ENCODE measurements at regions not wholly inside any gene's neighbourhood (a gene's known extent, or its start where the extent isn't known, plus 50 kb on each side); places are given as distances from the start of the nearest gene placed in this dataset.

DNA sequence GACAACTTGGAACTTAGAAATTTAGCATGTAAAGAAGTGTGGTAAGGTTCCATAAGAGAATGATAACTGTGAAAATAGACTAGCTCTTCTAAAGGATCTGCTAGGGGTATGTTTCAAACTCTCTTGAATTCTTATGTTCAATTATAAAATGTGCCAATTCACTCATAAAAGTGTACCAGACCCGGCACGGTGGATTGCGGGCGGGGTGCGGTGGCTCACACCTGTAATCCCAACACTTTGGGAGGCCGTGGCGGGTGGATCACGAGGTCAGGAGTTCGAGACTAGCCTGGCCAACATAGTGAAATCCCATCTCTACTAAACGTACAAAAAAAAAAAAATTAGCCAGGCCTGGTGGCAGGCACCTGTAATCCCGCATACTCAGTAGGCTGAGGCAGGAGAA, 105.4 kb upstream of the CAV2 start:
- Histone ChIP-seq H3K36me3 (ENCODE audit: control insufficient read depth in 3 of 3, insufficient read depth in 3 of 3, low read length in 3 of 3) (no peaks in the 10 kb centered on the region), H3K27ac (ENCODE audit: low read depth, low read length) (peak overlapping the region; percentile 29)

DNA sequence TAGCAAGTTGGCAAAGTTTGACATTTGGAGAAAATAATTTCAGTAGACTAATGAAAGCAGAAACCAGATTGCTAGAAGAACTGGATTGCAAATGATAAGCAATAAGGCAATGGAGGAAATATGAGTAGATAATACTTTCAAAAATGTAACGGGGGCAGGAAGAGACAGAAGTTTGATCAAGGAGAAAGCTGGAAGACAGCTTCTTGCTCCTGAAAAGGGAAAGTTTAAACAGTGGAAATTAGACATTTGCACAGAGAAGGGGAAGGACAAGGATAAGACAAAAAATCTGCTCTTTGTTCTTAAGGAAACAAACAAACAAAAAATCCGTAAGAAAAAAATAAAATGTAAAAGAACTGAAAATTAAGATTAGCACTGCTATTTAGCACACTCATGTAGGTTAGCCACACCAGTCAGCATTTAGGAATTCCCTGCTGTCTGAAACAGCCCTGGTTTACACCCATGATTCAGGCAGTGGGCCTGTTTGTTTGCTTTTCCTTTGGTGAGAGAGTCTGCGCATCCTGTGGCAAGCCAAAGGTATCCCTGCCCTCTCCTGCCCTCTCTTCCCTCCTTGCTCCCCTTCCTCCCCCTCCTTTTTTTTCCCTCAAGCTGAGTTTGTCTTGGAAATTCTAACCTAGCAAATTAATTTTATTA, 104.3 kb upstream of the CAV2 start:
- H3K36me3 ChIP-seq (ENCODE audit: control insufficient read depth in 3 of 3, insufficient read depth in 3 of 3, low read length in 3 of 3) = no peaks in the 10 kb centered on the region
- peaks cover 0 to 5% (median 4%) of the 10 kb centered on the region in 3 donors for H3K4me1 ChIP-seq (ENCODE audit: control insufficient read depth in 3 of 3, insufficient read depth in 3 of 3, low read length in 3 of 3)
- no peak overlapping the region for H3K9ac ChIP-seq (ENCODE audit: low read depth in 1 of 3, low read length in 3 of 3)
- H3K4me3 ChIP-seq (ENCODE audit: low read length in 3 of 3) = no peak overlapping the region
- H3K27me3 ChIP-seq (ENCODE audit: control insufficient read depth in 3 of 3, insufficient read depth in 3 of 3, low read length in 3 of 3) = no peaks in the 10 kb centered on the region
- no peak overlapping the region for H3K27ac ChIP-seq (ENCODE audit: low read depth, low read length)
- H3K9me3 ChIP-seq (ENCODE audit: control insufficient read depth in 3 of 3, low read length in 3 of 3) = no peaks in the 10 kb centered on the region

More for the DNA sequence above, 105.4 kb upstream of the CAV2 start:
- Histone ChIP-seq H3K4me3 (ENCODE audit: low read length in 3 of 3) (no peak overlapping the region), H3K4me1 (ENCODE audit: control insufficient read depth in 3 of 3, insufficient read depth in 3 of 3, low read length in 3 of 3) (peaks cover 0 to 5% (median 4%) of the 10 kb centered on the region in 3 donors), H3K27me3 (ENCODE audit: control insufficient read depth in 3 of 3, insufficient read depth in 3 of 3, low read length in 3 of 3) (no peaks in the 10 kb centered on the region), H3K9ac (ENCODE audit: low read depth in 1 of 3, low read length in 3 of 3) (no peak overlapping the region), H3K9me3 (ENCODE audit: control insufficient read depth in 3 of 3, low read length in 3 of 3) (no peaks in the 10 kb centered on the region)

DNA sequence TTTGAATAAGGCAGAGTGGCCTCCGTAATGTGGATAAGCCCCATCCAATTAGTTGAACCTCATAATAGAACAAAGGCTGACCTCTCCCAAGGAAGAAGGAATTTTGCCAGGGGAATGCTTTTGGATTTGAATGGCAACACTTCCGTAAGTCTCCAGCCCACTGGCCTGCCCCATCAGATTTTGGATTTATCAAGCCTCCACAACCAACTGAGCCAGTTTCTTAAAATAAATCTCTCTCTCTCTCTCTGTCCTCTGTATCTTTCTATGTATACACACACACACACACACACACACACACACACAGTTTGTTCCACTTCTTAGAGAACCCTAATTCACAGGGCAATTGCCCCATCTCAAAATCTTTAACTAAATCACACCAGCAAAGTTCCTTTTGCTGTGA, 100.9 kb upstream of the CAV2 start:
- Histone ChIP-seq H3K9ac (ENCODE audit: low read depth in 1 of 3, low read length in 3 of 3) (no peak overlapping the region), H3K36me3 (ENCODE audit: control insufficient read depth in 3 of 3, insufficient read depth in 3 of 3, low read length in 3 of 3) (no peaks in the 10 kb centered on the region), H3K4me1 (ENCODE audit: control insufficient read depth in 3 of 3, insufficient read depth in 3 of 3, low read length in 3 of 3) (peaks cover 0 to 10% (median 7%) of the 10 kb centered on the region in 3 donors), H3K9me3 (ENCODE audit: control insufficient read depth in 3 of 3, low read length in 3 of 3) (no peaks in the 10 kb centered on the region), H3K27ac (ENCODE audit: low read depth, low read length) (no peak overlapping the region), H3K27me3 (ENCODE audit: control insufficient read depth in 3 of 3, insufficient read depth in 3 of 3, low read length in 3 of 3) (no peaks in the 10 kb centered on the region), H3K4me3 (ENCODE audit: low read length in 3 of 3) (no peak overlapping the region)

DNA sequence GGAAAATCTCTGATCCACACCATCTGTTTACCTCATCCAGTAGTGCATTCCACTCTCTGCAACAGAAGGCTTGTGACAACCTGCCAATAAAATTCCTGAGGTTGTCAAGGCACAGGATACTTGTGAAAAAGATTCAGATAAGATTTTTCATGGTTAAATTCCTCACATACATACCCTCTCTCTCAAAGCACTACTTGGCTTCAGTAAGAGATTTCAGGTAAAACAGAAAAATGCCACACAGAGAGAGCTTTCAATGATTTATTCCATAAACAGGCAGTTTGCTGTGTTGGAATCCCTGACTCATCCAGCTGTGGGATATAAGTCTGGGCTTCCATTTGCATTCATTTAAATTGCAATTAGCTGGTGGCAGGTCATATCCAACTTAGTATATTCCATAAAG, 99.7 kb upstream of the CAV2 start:
- Histone ChIP-seq H3K36me3 (ENCODE audit: control insufficient read depth in 3 of 3, insufficient read depth in 3 of 3, low read length in 3 of 3) (no peaks in the 10 kb centered on the region), H3K27ac (ENCODE audit: low read depth, low read length) (no peak overlapping the region), H3K9ac (ENCODE audit: low read depth in 1 of 3, low read length in 3 of 3) (no peak overlapping the region), H3K27me3 (ENCODE audit: control insufficient read depth in 3 of 3, insufficient read depth in 3 of 3, low read length in 3 of 3) (no peaks in the 10 kb centered on the region), H3K4me3 (ENCODE audit: low read length in 3 of 3) (no peak overlapping the region), H3K9me3 (ENCODE audit: control insufficient read depth in 3 of 3, low read length in 3 of 3) (no peaks in the 10 kb centered on the region), H3K4me1 (ENCODE audit: control insufficient read depth in 3 of 3, insufficient read depth in 3 of 3, low read length in 3 of 3) (peaks cover 0 to 10% (median 5%) of the 10 kb centered on the region in 3 donors)

DNA sequence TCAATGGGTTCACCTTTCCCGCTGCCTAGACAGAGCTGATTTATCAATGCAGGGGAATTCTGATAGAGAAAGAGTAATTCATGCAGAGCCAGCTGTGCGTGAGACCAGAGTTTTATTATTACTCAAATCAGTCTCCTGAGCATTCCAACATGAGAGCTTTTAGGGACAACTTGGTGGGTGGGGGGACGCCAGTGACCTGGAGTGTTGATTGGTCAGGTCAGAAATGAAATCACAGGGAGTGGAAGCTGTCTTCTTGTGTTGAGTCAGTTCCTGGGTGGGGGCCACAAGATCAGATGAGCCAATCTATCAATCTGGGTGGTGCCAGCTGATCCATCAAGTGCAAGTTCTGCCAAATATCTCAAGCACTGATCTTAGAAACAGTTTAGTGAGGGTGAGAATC, 99.0 kb upstream of the CAV2 start:
- peaks cover 0 to 9% (median 5%) of the 10 kb centered on the region in 3 donors for H3K4me1 ChIP-seq (ENCODE audit: control insufficient read depth in 3 of 3, insufficient read depth in 3 of 3, low read length in 3 of 3)
- H3K27me3 ChIP-seq (ENCODE audit: control insufficient read depth in 3 of 3, insufficient read depth in 3 of 3, low read length in 3 of 3) = no peaks in the 10 kb centered on the region
- H3K4me3 ChIP-seq (ENCODE audit: low read length in 3 of 3) = no peak overlapping the region
- no peak overlapping the region for H3K27ac ChIP-seq (ENCODE audit: low read depth, low read length)
- H3K9me3 ChIP-seq (ENCODE audit: control insufficient read depth in 3 of 3, low read length in 3 of 3) = no peaks in the 10 kb centered on the region
- no peaks in the 10 kb centered on the region for H3K36me3 ChIP-seq (ENCODE audit: control insufficient read depth in 3 of 3, insufficient read depth in 3 of 3, low read length in 3 of 3)
- no peak overlapping the region for H3K9ac ChIP-seq (ENCODE audit: low read depth in 1 of 3, low read length in 3 of 3)

DNA sequence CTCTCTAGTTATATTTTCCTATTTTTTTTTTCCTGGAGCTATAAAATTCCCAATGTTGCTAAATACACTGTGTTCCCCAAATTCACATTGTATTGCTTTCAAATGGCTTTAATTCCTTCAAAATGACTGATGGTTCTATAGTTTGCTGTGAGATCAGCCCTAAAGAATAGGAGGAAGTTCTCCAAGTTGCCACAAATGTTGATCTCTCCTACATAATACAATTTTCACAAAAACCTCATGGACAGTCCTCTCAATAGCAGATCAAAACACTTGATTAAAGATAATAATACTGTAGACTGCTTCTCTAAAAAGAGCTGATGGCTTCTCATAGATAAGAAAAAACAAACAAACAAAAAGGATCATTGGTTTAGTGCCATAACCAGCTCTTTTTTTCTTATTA, 97.8 kb upstream of the CAV2 start:
- peaks cover 0 to 8% (median 5%) of the 10 kb centered on the region in 3 donors for H3K4me1 ChIP-seq (ENCODE audit: control insufficient read depth in 3 of 3, insufficient read depth in 3 of 3, low read length in 3 of 3)
- no peak overlapping the region for H3K9ac ChIP-seq (ENCODE audit: low read depth in 1 of 3, low read length in 3 of 3)
- H3K27me3 ChIP-seq (ENCODE audit: control insufficient read depth in 3 of 3, insufficient read depth in 3 of 3, low read length in 3 of 3) = no peaks in the 10 kb centered on the region
- H3K36me3 ChIP-seq (ENCODE audit: control insufficient read depth in 3 of 3, insufficient read depth in 3 of 3, low read length in 3 of 3) = no peaks in the 10 kb centered on the region
- H3K4me3 ChIP-seq (ENCODE audit: low read length in 3 of 3) = no peak overlapping the region
- H3K9me3 ChIP-seq (ENCODE audit: control insufficient read depth in 3 of 3, low read length in 3 of 3) = no peaks in the 10 kb centered on the region
- no peak overlapping the region for H3K27ac ChIP-seq (ENCODE audit: low read depth, low read length)

DNA sequence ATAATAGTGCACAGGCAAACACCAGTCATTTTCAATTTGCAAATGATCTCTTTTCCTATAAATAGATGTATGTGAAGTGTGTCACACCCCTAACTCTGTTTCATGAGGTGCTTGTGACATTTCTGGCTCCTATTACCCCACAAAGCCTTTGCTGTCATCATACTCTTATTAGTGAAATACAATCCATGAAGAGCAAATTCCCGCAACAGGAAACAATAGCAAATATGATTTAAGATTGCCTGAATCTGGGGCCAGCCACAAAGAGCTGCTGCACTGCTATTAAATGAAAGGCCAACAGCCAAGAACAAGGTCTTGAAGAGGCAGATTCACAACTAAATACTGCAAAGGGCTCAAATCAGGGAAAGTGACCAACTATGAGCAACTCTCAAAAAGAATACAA, 96.3 kb upstream of the CAV2 start:
- no peaks in the 10 kb centered on the region for H3K36me3 ChIP-seq (ENCODE audit: control insufficient read depth in 3 of 3, insufficient read depth in 3 of 3, low read length in 3 of 3)
- no peak overlapping the region for H3K4me3 ChIP-seq (ENCODE audit: low read length in 3 of 3)
- H3K9ac ChIP-seq (ENCODE audit: low read depth in 1 of 3, low read length in 3 of 3) = no peak overlapping the region
- peaks cover 0 to 8% (median 5%) of the 10 kb centered on the region in 3 donors for H3K4me1 ChIP-seq (ENCODE audit: control insufficient read depth in 3 of 3, insufficient read depth in 3 of 3, low read length in 3 of 3)
- H3K27ac ChIP-seq (ENCODE audit: low read depth, low read length) = no peak overlapping the region
- H3K27me3 ChIP-seq (ENCODE audit: control insufficient read depth in 3 of 3, insufficient read depth in 3 of 3, low read length in 3 of 3) = no peaks in the 10 kb centered on the region
- H3K9me3 ChIP-seq (ENCODE audit: control insufficient read depth in 3 of 3, low read length in 3 of 3) = no peaks in the 10 kb centered on the region

DNA sequence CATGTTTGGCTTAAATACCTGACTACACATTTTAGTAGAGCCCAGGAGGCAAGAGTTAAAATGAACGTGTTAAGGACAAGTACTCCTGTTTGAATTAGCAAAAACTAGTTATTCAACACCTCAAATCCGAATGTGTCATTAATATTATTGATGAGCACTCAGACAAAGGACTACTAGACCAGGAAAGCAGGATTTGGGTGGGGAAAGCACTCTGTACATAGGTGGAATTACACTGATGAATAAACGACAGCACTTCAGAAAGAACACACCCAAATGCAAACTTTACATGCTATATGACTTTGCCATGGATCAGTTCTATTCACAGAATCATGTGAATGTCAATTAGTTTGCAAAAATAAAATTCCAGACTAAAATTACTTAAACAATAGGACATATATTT, 95.1 kb upstream of the CAV2 start:
- no peaks in the 10 kb centered on the region for H3K36me3 ChIP-seq (ENCODE audit: control insufficient read depth in 3 of 3, insufficient read depth in 3 of 3, low read length in 3 of 3)
- H3K4me1 ChIP-seq (ENCODE audit: control insufficient read depth in 3 of 3, insufficient read depth in 3 of 3, low read length in 3 of 3) = peaks cover 0 to 8% (median 5%) of the 10 kb centered on the region in 3 donors
- no peak overlapping the region for H3K9ac ChIP-seq (ENCODE audit: low read depth in 1 of 3, low read length in 3 of 3)
- H3K27me3 ChIP-seq (ENCODE audit: control insufficient read depth in 3 of 3, insufficient read depth in 3 of 3, low read length in 3 of 3) = no peaks in the 10 kb centered on the region
- no peak overlapping the region for H3K4me3 ChIP-seq (ENCODE audit: low read length in 3 of 3)
- no peak overlapping the region for H3K27ac ChIP-seq (ENCODE audit: low read depth, low read length)
- H3K9me3 ChIP-seq (ENCODE audit: control insufficient read depth in 3 of 3, low read length in 3 of 3) = no peaks in the 10 kb centered on the region

DNA sequence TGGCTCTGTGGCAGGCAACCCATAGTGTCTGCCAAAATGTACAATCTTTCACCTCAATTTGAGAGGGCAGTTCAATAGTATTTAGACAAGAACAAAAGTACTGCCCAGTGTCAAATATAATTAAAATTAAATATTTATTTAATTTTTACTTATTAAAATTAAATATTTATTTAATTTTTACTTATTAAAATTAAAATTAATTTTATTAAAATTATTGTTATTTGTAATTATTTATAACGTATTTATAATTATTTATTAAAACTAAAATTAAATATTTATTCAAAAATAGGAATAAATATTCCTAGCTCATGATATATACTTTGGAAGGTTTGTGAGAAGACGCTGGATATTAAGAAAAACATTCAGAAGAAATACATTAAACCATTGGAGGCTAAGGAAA, 93.7 kb upstream of the CAV2 start:
- Histone ChIP-seq H3K27ac (ENCODE audit: low read depth, low read length) (no peak overlapping the region), H3K4me3 (ENCODE audit: low read length in 3 of 3) (no peak overlapping the region), H3K9ac (ENCODE audit: low read depth in 1 of 3, low read length in 3 of 3) (no peak overlapping the region), H3K36me3 (ENCODE audit: control insufficient read depth in 3 of 3, insufficient read depth in 3 of 3, low read length in 3 of 3) (no peaks in the 10 kb centered on the region), H3K4me1 (ENCODE audit: control insufficient read depth in 3 of 3, insufficient read depth in 3 of 3, low read length in 3 of 3) (peaks cover 0 to 8% (median 5%) of the 10 kb centered on the region in 3 donors), H3K9me3 (ENCODE audit: control insufficient read depth in 3 of 3, low read length in 3 of 3) (no peaks in the 10 kb centered on the region), H3K27me3 (ENCODE audit: control insufficient read depth in 3 of 3, insufficient read depth in 3 of 3, low read length in 3 of 3) (no peaks in the 10 kb centered on the region)

DNA sequence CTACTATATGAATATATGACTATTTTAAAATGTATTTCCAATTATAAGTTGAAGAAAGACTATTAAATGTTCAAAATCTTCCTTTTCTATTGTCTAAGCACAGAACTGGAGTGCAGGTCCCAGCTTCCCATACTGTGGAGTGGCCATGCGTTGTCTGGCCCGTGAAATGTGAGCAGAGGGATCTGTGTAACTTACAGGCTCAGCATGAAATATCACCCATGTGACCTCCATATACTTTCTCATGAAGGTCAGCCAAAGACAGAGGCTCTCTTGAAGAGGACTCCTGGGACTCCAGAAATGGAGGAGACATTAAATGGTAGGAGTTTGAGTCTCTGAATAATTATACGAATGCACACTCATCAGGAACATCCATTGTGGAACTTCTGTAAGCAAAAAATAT, 92.4 kb upstream of the CAV2 start:
- peaks cover 0 to 8% (median 5%) of the 10 kb centered on the region in 3 donors for H3K4me1 ChIP-seq (ENCODE audit: control insufficient read depth in 3 of 3, insufficient read depth in 3 of 3, low read length in 3 of 3)
- H3K9ac ChIP-seq (ENCODE audit: low read depth in 1 of 3, low read length in 3 of 3) = no peak overlapping the region
- no peaks in the 10 kb centered on the region for H3K27me3 ChIP-seq (ENCODE audit: control insufficient read depth in 3 of 3, insufficient read depth in 3 of 3, low read length in 3 of 3)
- no peak overlapping the region for H3K4me3 ChIP-seq (ENCODE audit: low read length in 3 of 3)
- H3K36me3 ChIP-seq (ENCODE audit: control insufficient read depth in 3 of 3, insufficient read depth in 3 of 3, low read length in 3 of 3) = no peaks in the 10 kb centered on the region
- H3K9me3 ChIP-seq (ENCODE audit: control insufficient read depth in 3 of 3, low read length in 3 of 3) = no peaks in the 10 kb centered on the region
- H3K27ac ChIP-seq (ENCODE audit: low read depth, low read length) = no peak overlapping the region

Data from skeletal muscle tissue (tissue), 3 donors.